Upper lobe of left lung (tissue), 6 donors: ENCODE measurements at regions not wholly inside any gene's neighbourhood (a gene's known extent, or its start where the extent isn't known, plus 50 kb on each side); places are given as distances from the start of the nearest gene placed in this dataset.

ENCODE experiments used
- ATAC-seq, 2 donors: fragments of 200-7000 bp; cut with Tn5 transposase; one replicate each; pipeline ENCODE4 v1.9.1; 2022; ENCODE audit warnings: mild to moderate bottlenecking in 2 of 2, moderate library complexity in 2 of 2; ENCODE audit not compliant: low FRiP score in 2 of 2
- DNase-seq, 2 donors: peaks; one replicate each; pipeline ENCODE4 v3.0.0-alpha.2; 2019 to 2020
- H3K27ac ChIP-seq, 4 donors: fragments of 200-600 bp; sonication (generic); one replicate each; pipeline ENCODE4 v1.5.1; 2016 to 2019
- H3K27me3 ChIP-seq, 4 donors: fragments of 200-600 bp; sonication (generic); one replicate each; pipeline ENCODE4 v1.5.1; 2017 to 2019
- H3K36me3 ChIP-seq, 4 donors: fragments of 200-600 bp; sonication (generic); one replicate each; pipeline ENCODE4 v1.5.1; 2016 to 2019
- H3K4me1 ChIP-seq, 4 donors: fragments of 200-600 bp; sonication (generic); one replicate each; pipeline ENCODE4 v1.5.1; 2018 to 2019
- H3K4me3 ChIP-seq, 4 donors: fragments of 200-600 bp; sonication (generic); one replicate each; pipeline ENCODE4 v1.5.1; 2017 to 2019; ENCODE audit warnings: mild to moderate bottlenecking in 2 of 4, moderate library complexity in 1 of 4
- H3K9me3 ChIP-seq, 4 donors: fragments of 200-600 bp; sonication (generic); one replicate each; pipeline ENCODE4 v1.5.1; 2018 to 2019
- EP300 ChIP-seq, 4 donors: sonication (generic); formaldehyde crosslinking; IDR thresholded peaks; one replicate each; pipeline ENCODE4 v1.5.1; 2017; ENCODE audit warnings: antibody characterized with exemption in 4 of 4, control low read depth in 2 of 4
- POLR2A ChIP-seq, 4 donors: fragments of 450-650 bp; IDR thresholded peaks; one replicate each; pipeline ENCODE4 v1.5.1; 2016 to 2017; ENCODE audit warnings: antibody characterized with exemption in 4 of 4, mild to moderate bottlenecking in 2 of 4
- POLR2AphosphoS5 ChIP-seq, 2 donors: sonication (generic); formaldehyde crosslinking; IDR thresholded peaks; one replicate each; pipeline ENCODE4 v1.5.1; 2017; ENCODE audit warnings: antibody characterized with exemption in 2 of 2
- WGBS, 2 donors: methylation state at CpG; one replicate each; pipeline ENCODE4 v1.1.5; 2017 to 2018; 5-methylcytosine and 5-hydroxymethylcytosine counted together
- TF ChIP-seq, protein P1 (sequence below), 6 experiments: fragments of 450-650 bp in 4 of 6; fragments of 200-600 bp in 2 of 6; sonication (generic) in 2 of 6; IDR thresholded peaks; one replicate each; pipeline ENCODE4 v1.5.1; 2016 to 2019; ENCODE audit warnings: antibody characterized with exemption in 6 of 6
- donor health status: DM: no; HTN: no; CAD: no; lungs with moderate emphysema.
- donor health status: DM: no; HTN: yes; CAD: no; lungs with severe emphysema.

- TF ChIP-seq POLR2A (IDR thresholded peaks at IDR 0.05), result no peak
- H3K4me3 ChIP-seq, result no peak overlapping the region
- 86 to 94% methylated on average over 2 of the region's 2 CpGs for WGBS, 2 donors
- peaks cover 0 to 12% (median 0%) of the 10 kb centered on the region in 4 donors for H3K4me1 ChIP-seq
- no peak for ATAC-seq
- no peaks in the 10 kb centered on the region for H3K36me3 ChIP-seq
- H3K9me3 ChIP-seq, result no peaks in the 10 kb centered on the region
- H3K27ac ChIP-seq, result no peak overlapping the region
- H3K27me3 ChIP-seq, result no peaks in the 10 kb centered on the region
- DNase-seq, result no peak
These were observed 238.1 kb downstream of the ELAVL2 start for GRCh38 chr9:23587903-23588302.

DNA sequence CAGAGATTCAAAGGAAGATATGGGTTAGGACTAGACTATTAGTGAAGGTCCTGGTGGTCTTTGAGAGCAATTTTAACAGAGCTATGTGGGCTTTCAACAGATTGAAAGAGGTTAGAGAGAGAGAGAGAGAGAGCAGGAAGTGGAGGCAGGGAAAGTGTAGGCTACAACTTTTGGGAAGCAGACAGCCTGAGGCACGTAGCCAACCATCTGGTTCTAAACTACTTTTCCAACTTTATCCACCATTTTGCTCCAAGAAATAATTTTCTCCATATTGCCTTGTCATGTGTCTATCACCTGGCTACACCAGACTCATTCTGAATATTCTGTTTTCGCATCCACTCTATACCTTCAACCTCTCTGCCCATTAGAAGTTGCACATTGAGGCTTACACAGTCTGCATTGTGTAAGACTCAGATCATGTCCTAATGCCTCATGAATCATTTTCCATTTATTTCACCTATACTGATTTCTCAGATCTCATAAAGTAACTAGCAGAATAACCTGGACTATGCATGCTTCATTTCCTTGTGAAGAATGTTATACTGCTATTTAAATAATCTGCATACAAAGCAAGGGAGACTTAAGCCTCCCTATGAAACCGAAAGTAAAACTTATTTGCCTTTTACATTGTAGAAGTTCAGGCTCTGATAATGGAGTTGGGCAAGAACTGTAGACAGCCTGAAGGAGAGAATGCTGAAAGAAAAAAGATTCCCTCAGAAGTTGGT, 235.6 kb downstream of the ELAVL2 start:
- 60 to 64% methylated on average over 3 of the region's 3 CpGs for WGBS, 2 donors
- Histone ChIP-seq H3K36me3 (no peaks in the 10 kb centered on the region), H3K27ac (no peak overlapping the region), H3K9me3 (no peaks in the 10 kb centered on the region), H3K4me1 (peaks cover 0 to 12% (median 0%) of the 10 kb centered on the region in 4 donors), H3K27me3 (no peaks in the 10 kb centered on the region), H3K4me3 (peak overlapping the region in 1 of 4 donors; percentile 9)
- ATAC-seq (peak in 1 of 2 donors; percentile 40), DNase-seq (no peak)
- TF ChIP-seq, protein P1, sequence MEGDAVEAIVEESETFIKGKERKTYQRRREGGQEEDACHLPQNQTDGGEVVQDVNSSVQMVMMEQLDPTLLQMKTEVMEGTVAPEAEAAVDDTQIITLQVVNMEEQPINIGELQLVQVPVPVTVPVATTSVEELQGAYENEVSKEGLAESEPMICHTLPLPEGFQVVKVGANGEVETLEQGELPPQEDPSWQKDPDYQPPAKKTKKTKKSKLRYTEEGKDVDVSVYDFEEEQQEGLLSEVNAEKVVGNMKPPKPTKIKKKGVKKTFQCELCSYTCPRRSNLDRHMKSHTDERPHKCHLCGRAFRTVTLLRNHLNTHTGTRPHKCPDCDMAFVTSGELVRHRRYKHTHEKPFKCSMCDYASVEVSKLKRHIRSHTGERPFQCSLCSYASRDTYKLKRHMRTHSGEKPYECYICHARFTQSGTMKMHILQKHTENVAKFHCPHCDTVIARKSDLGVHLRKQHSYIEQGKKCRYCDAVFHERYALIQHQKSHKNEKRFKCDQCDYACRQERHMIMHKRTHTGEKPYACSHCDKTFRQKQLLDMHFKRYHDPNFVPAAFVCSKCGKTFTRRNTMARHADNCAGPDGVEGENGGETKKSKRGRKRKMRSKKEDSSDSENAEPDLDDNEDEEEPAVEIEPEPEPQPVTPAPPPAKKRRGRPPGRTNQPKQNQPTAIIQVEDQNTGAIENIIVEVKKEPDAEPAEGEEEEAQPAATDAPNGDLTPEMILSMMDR (IDR thresholded peaks at IDR 0.05), result no peak
- TF ChIP-seq POLR2AphosphoS5 (IDR thresholded peaks at IDR 0.05), result no peak
- no peak for TF ChIP-seq POLR2A (IDR thresholded peaks at IDR 0.05)
- TF ChIP-seq EP300 (IDR thresholded peaks at IDR 0.05), result no peak

GRCh38 chr9:23594421-23594820, 231.6 kb downstream of the ELAVL2 start:
- H3K4me1 ChIP-seq, result peaks cover 0 to 6% (median 0%) of the 10 kb centered on the region in 4 donors

DNA sequence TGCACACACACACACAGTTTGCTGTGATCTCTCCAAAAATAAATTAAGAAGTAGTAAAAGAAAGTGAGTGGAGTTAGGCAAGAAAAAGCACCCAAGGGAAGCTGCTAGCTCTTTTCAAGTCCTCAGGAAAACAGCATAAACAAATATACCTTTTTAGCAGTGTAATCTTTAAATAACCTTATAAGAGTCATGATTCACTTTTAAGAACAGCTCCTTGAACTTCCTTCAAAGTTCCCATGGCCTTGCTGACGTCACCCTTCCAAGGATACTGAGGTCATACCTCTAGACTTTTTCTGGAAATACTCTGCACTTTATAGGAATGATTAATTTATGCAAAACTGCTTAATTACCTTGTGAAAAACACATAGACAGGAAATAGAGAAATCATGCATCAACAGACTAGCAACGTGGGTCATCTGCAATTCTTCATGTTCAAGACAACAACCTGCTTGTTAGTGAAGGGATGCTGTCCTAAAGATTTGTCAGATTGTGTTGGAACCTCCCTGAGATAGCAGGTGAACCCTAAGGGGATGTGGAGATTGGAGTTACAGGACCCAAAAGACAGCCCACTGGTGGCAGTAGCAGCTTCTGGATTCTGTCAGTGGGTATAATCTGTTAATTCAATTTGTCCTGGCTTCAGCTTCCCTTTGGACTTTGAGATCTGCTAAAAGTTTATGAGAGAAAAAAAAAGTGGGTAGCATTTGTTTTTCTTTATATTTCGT, 229.0 kb downstream of the ELAVL2 start:
- ATAC-seq (no peak), DNase-seq (peak in 1 of 2 donors; percentile 22)
- Histone ChIP-seq H3K4me3 (no peak overlapping the region), H3K27me3 (no peaks in the 10 kb centered on the region), H3K27ac (no peak overlapping the region), H3K9me3 (no peaks in the 10 kb centered on the region), H3K4me1 (no peaks in the 10 kb centered on the region), H3K36me3 (no peaks in the 10 kb centered on the region)
- 39 to 42% methylated on average over 3 of the region's 3 CpGs for WGBS, 2 donors
- TF ChIP-seq, protein P1 (IDR thresholded peaks at IDR 0.05), result no peak
- TF ChIP-seq POLR2AphosphoS5 (IDR thresholded peaks at IDR 0.05), result no peak
- TF ChIP-seq EP300 (IDR thresholded peaks at IDR 0.05), result no peak
- no peak for TF ChIP-seq POLR2A (IDR thresholded peaks at IDR 0.05)

More at GRCh38 chr9:23594421-23594820, 231.6 kb downstream of the ELAVL2 start:
- no peak for DNase-seq
- 76 to 79% methylated on average over 1 of the region's 1 CpG for WGBS, 2 donors
- TF ChIP-seq POLR2AphosphoS5 (IDR thresholded peaks at IDR 0.05) (no peak), EP300 (IDR thresholded peaks at IDR 0.05) (no peak), POLR2A (IDR thresholded peaks at IDR 0.05) (no peak)
- TF ChIP-seq, protein P1 (IDR thresholded peaks at IDR 0.05), result no peak
- H3K27ac ChIP-seq, result no peak overlapping the region
- H3K27me3 ChIP-seq, result no peaks in the 10 kb centered on the region
- ATAC-seq, result no peak
- no peaks in the 10 kb centered on the region for H3K9me3 ChIP-seq
- H3K36me3 ChIP-seq, result no peaks in the 10 kb centered on the region
- no peak overlapping the region for H3K4me3 ChIP-seq

GRCh38 chr9:23598994-23599393, 227.0 kb downstream of the ELAVL2 start:
- WGBS, 2 donors, result 56 to 72% methylated on average over 2 of the region's 2 CpGs

More at GRCh38 chr9:23598994-23599393, 227.0 kb downstream of the ELAVL2 start:
- Histone ChIP-seq H3K27ac (no peak overlapping the region), H3K9me3 (no peaks in the 10 kb centered on the region), H3K4me3 (no peak overlapping the region), H3K4me1 (no peaks in the 10 kb centered on the region), H3K27me3 (no peaks in the 10 kb centered on the region), H3K36me3 (no peaks in the 10 kb centered on the region)
- TF ChIP-seq EP300 (IDR thresholded peaks at IDR 0.05), result no peak
- TF ChIP-seq, protein P1 (IDR thresholded peaks at IDR 0.05), result no peak
- DNase-seq, result no peak
- no peak for ATAC-seq
